Stomach (tissue), 4 donors: ENCODE measurements at regions not wholly inside any gene's neighbourhood (a gene's known extent, or its start where the extent isn't known, plus 50 kb on each side); places are given as distances from the start of the nearest gene placed in this dataset.

Experiments
- EP300 ChIP-seq: sonication (generic); formaldehyde crosslinking; IDR thresholded peaks from one replicate; pipeline ENCODE4 v1.6.1; 2017; ENCODE audit warnings: antibody characterized with exemption
- POLR2A ChIP-seq, 4 donors: fragments of 450-650 bp; IDR thresholded peaks; one replicate each; pipeline ENCODE4 v1.6.1; 2016; ENCODE audit warnings: antibody characterized with exemption in 4 of 4, control low read depth in 2 of 4, mild to moderate bottlenecking in 1 of 4, moderate library complexity in 1 of 4
- TF ChIP-seq, protein P1 (sequence below), 7 experiments: fragments of 450-650 bp in 4 of 7; fragments of 200-600 bp in 3 of 7; sonication (generic) in 3 of 7; IDR thresholded peaks; one replicate each; pipeline ENCODE4 v1.5.1; 2016 to 2019; ENCODE audit warnings: antibody characterized with exemption in 7 of 7, control low read depth in 2 of 7, mild to moderate bottlenecking in 1 of 7

DNA sequence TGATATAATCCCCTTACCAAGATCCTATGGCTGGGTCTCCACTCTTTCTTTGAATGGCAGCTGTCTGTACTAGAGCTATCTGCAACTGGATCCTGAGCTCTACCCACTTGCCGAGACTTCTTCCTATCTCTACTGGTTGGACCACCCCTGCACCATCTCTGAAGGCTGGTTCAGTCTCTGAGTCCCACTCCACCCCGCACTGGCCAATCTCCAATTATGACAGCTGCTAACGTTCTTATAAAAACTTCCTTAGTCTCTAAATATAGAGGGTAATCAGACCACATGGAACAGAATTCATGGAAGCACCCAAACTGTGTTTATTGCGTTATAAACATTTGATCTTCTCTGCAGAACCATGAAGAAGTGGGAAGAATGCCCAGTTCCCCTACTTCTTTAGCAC is 186.6 kb upstream of the EEA1 start:
- TF ChIP-seq, protein P1, sequence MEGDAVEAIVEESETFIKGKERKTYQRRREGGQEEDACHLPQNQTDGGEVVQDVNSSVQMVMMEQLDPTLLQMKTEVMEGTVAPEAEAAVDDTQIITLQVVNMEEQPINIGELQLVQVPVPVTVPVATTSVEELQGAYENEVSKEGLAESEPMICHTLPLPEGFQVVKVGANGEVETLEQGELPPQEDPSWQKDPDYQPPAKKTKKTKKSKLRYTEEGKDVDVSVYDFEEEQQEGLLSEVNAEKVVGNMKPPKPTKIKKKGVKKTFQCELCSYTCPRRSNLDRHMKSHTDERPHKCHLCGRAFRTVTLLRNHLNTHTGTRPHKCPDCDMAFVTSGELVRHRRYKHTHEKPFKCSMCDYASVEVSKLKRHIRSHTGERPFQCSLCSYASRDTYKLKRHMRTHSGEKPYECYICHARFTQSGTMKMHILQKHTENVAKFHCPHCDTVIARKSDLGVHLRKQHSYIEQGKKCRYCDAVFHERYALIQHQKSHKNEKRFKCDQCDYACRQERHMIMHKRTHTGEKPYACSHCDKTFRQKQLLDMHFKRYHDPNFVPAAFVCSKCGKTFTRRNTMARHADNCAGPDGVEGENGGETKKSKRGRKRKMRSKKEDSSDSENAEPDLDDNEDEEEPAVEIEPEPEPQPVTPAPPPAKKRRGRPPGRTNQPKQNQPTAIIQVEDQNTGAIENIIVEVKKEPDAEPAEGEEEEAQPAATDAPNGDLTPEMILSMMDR (IDR thresholded peaks at IDR 0.05), result no peak
- no peak for TF ChIP-seq POLR2A (IDR thresholded peaks at IDR 0.05)
- TF ChIP-seq EP300, result no peak
